SHP77 (cell line): ENCODE measurements at regions not wholly inside any gene's neighbourhood (a gene's known extent, or its start where the extent isn't known, plus 50 kb on each side); places are given as distances from the start of the nearest gene placed in this dataset.

Experiments used
- DNase-seq, 2 experiments: peaks; one replicate each; lab custom pipeline; 2025; lab: John Stamatoyannopoulos, UW

- no peak for DNase-seq
Observed at GRCh38 chr15:101124731-101125451, 127.0 kb downstream of the CHSY1 start.

GRCh38 chr15:101123222-101123910 is 128.5 kb downstream of the CHSY1 start:
- DNase-seq, result no peak

DNA sequence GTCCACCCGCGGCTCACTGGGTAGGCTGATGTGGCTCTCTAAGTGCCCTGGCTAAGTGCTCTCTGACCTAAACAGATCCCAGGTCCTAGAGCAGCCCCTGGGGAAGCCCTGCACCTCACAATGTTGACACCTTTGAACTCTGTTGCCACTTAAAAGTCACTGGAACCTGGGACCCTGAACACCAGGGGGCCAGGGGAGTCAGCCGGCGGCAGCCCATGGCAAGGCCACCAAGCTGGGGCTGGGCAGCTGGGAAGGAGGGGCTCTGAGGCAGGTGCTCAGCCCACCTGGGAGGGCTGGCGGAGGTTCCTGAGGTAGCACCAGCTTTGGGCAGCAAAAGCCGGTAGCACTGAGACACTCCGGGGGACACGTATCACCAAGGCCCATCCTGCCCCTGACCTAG is 129.0 kb downstream of the CHSY1 start:
- no peak for DNase-seq

DNA sequence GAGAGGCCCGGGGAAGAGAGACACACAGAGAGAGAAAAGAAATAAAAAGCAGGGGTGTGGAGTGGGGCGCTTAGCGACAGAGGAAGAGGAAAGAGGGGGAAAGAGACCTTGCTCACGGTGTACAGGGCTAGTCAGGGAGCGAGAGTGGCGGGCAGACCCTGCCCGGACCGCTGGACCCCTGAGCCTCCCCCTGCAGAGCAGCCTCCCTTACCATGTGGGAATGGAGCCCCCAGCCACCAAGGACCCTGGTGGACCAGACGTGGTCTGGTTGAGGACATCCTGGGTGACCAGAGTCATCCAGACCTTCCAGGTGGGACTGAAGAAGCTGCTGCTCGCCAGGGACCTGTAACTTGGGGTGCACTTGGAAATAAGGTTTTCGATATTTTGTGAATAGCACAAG is 129.6 kb downstream of the CHSY1 start:
- DNase-seq, result no peak

GRCh38 chr15:101121511-101122090 is 130.2 kb downstream of the CHSY1 start:
- DNase-seq, result peak in 1 of 2 experiments; percentile 40

GRCh38 chr15:101120987-101121386 is 130.9 kb downstream of the CHSY1 start:
- no peak for DNase-seq

DNA sequence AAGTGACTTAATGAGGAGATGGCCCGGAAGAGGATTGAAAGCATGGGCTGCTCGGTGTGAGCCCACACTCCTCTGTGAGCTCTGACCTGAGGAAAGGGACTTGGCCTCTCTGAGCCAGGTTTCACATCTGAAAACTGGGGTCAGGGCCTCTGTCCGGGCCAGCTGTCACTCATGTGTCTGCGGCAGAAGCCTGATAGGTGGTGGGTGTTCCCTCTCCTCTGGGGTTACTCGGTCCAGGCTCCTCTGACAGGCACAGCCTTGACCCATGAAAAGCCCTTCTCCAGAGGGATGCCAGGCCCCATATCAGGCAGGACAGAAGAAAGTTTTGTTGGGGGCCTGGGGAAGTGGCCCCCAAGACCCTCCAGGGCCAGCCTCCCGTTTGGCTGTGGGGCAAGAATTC is 131.4 kb downstream of the CHSY1 start:
- DNase-seq, result no peak
